ENCODE measurements at regions not wholly inside any gene's neighbourhood (a gene's known extent, or its start where the extent isn't known, plus 50 kb on each side); places are given as distances from the start of the nearest gene placed in this dataset.

DNA sequence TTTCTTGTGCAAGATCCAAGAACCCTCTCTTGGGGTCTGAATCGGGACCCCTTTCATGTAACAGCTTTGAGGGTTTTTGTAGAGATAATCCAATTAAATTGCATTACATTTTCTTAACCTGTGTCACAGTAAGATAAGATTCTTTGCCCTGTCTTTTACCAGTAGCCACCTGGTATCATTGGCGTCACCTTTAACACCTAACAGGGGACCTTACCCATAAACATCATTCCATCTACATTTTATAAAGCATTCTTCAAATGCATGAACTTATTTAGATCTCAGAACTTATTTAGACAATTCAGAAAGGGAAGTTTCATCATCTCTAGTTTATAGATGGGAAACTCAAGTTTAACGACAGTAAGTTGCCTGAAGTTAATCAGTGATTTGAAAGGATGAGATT is 106.4 kb upstream of the KLF6 start:
- no peak overlapping the region for H3K4me3 Mint-ChIP-seq
- H3K4me1 Mint-ChIP-seq: peaks cover 24% of the 10 kb centered on the region
- ATAC-seq (ENCODE audit: low read depth) (no peak), DNase-seq (no peak)
- no peak overlapping the region for H3K27ac Mint-ChIP-seq
- POLR2A ChIA-PET: interaction anchor here (1.0 kb wide), 1 partner anchor 106 kb away, joined by 3 read pairs; the partner anchor contains the start of gene KLF6
- no peaks in the 10 kb centered on the region for H3K36me3 Mint-ChIP-seq
- peaks cover 4% of the 10 kb centered on the region for H3K9me3 Mint-ChIP-seq
- H3K27me3 Mint-ChIP-seq: no peaks in the 10 kb centered on the region

DNA sequence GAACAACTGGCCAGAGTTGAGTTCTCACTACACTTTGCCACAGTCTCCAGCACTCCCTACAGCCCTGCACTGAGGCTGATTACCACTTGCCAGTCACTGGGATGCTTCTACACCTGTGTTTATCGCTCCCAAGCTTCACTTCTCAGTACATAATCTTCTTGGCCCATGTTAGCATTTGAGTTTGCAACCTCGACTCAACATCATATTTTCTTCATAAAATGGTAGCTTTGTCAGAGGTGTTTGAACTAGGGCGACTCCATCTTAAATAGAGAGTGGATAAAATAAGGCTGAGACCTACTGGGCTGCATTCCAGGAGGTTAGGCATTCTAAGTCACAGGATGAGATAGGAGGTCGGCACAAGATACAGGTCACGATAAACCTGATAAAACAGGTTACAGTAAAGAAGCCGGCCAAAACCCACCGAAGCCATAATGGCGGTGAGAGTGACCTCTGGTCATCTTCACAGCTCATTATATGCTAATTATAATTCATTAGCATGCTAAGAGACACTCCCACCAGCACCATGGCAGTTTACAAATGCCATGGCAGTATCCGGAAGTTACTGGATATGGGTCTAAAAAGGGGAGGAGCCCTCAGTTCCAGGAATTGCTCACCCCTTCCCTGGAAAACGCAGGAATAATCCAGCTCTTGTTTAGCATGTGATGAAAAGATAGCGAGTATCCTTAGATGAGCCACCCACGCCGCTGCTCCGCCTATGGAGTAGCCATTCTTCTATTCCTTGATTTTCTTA is 105.8 kb upstream of the KLF6 start:
- H3K9me3 Mint-ChIP-seq: peaks cover 4% of the 10 kb centered on the region
- no peaks in the 10 kb centered on the region for H3K27me3 Mint-ChIP-seq
- DNase-seq (no peak), ATAC-seq (ENCODE audit: low read depth) (no peak)
- POLR2A ChIA-PET: interaction anchor here (1.0 kb wide), 1 partner anchor 106 kb away, joined by 3 read pairs; the partner anchor contains the start of gene KLF6
- H3K4me3 Mint-ChIP-seq: no peak overlapping the region
- peaks cover 24% of the 10 kb centered on the region for H3K4me1 Mint-ChIP-seq
- H3K36me3 Mint-ChIP-seq: no peaks in the 10 kb centered on the region
- H3K27ac Mint-ChIP-seq: no peak overlapping the region

- Mint-ChIP-seq H3K27me3 (no peaks in the 10 kb centered on the region), H3K27ac (no peak overlapping the region), H3K4me1 (peaks cover 24% of the 10 kb centered on the region), H3K4me3 (no peak overlapping the region), H3K9me3 (peaks cover 4% of the 10 kb centered on the region), H3K36me3 (no peaks in the 10 kb centered on the region)
- POLR2A ChIA-PET: no interaction called here
- ATAC-seq (ENCODE audit: low read depth): no peak
- no peak for DNase-seq
Measured at GRCh38 chr10:3889961-3890522, 105.0 kb upstream of the KLF6 start.

DNA sequence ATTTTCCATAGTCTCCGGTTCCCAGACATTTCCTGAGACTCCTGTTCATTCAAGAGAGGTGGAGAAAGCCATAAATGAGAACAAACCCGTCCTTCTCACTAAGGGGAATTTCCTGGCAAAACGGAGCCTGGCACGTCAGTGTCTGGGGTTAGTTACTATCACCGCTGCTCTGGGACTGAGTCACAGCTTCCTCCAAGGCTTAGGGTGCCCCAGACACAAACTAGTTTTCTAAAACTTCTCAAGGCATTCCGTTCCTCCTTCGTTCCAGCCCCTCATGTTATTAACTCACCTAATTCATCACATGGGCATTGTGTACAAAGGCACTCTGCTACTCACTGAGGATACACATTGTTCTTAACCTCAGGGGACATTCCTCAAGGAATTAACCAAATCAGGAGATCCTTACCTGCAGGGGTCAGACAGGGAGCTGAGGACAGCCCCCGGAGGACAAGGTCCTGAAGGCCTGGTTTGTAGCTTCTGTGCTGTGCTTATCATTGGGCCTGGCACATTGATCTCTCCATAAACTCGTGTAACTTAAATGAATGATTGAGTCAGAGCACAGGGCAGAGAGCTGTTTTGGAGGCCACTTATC is 103.0 kb upstream of the KLF6 start:
- ATAC-seq (ENCODE audit: low read depth) (no peak), DNase-seq (no peak)
- H3K36me3 Mint-ChIP-seq: peaks cover 1% of the 10 kb centered on the region
- H3K4me1 Mint-ChIP-seq: peaks cover 17% of the 10 kb centered on the region
- H3K27ac Mint-ChIP-seq: no peak overlapping the region
- H3K27me3 Mint-ChIP-seq: peaks cover 4% of the 10 kb centered on the region
- H3K9me3 Mint-ChIP-seq: peaks cover 4% of the 10 kb centered on the region
- no peak overlapping the region for H3K4me3 Mint-ChIP-seq
- POLR2A ChIA-PET: interaction anchor here (0.6 kb wide), 1 partner anchor 23 kb away, joined by 6 read pairs; no protein-coding TSS in a partner anchor

DNA sequence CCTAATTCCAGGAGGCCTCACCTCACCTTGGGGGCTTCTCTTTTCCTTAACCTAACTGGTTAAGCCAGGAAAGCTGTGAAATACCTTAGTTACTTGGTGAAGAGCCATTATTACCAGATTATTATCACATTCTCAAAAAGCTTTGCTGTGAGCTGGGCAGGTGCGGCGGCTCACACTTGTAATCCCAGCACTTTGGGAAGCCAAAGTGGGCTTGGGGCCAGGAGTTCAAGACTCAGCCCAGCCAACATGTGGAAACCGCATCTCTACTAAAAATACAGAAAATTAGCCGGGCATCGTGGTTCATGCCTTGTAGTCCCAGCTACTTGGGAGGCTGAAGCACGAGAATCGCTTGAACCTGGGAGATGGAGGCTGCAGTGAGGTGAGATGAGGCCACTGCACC is 102.4 kb upstream of the KLF6 start:
- Mint-ChIP-seq H3K36me3 (peaks cover 4% of the 10 kb centered on the region), H3K27me3 (peaks cover 4% of the 10 kb centered on the region), H3K4me1 (peaks cover 13% of the 10 kb centered on the region), H3K4me3 (no peak overlapping the region), H3K9me3 (peaks cover 7% of the 10 kb centered on the region), H3K27ac (no peak overlapping the region)
- no peak for ATAC-seq (ENCODE audit: low read depth)
- DNase-seq: no peak
- POLR2A ChIA-PET: no interaction called here

- Mint-ChIP-seq H3K36me3 (peaks cover 9% of the 10 kb centered on the region), H3K4me3 (no peak overlapping the region), H3K9me3 (peaks cover 11% of the 10 kb centered on the region), H3K27me3 (peaks cover 4% of the 10 kb centered on the region), H3K27ac (no peak overlapping the region), H3K4me1 (peaks cover 8% of the 10 kb centered on the region)
- DNase-seq: no peak
- no peak for ATAC-seq (ENCODE audit: low read depth)
- POLR2A ChIA-PET: no interaction called here
Measured at GRCh38 chr10:3886641-3887251, 101.7 kb upstream of the KLF6 start.

GRCh38 chr10:3886191-3886590 is 101.2 kb upstream of the KLF6 start:
- no peak overlapping the region for H3K4me3 Mint-ChIP-seq
- H3K4me1 Mint-ChIP-seq: peaks cover 8% of the 10 kb centered on the region
- H3K27me3 Mint-ChIP-seq: peaks cover 4% of the 10 kb centered on the region
- H3K36me3 Mint-ChIP-seq: peaks cover 11% of the 10 kb centered on the region
- no peak for DNase-seq
- H3K27ac Mint-ChIP-seq: no peak overlapping the region
- ATAC-seq (ENCODE audit: low read depth): no peak
- peaks cover 10% of the 10 kb centered on the region for H3K9me3 Mint-ChIP-seq
- POLR2A ChIA-PET: no interaction called here

- POLR2A ChIA-PET: interaction anchor here (1.0 kb wide), 1 partner anchor 97 kb away, joined by 3 read pairs; the partner anchor contains the start of gene KLF6
Measured at GRCh38 chr10:3882855-3883254, 97.8 kb upstream of the KLF6 start.

DNA sequence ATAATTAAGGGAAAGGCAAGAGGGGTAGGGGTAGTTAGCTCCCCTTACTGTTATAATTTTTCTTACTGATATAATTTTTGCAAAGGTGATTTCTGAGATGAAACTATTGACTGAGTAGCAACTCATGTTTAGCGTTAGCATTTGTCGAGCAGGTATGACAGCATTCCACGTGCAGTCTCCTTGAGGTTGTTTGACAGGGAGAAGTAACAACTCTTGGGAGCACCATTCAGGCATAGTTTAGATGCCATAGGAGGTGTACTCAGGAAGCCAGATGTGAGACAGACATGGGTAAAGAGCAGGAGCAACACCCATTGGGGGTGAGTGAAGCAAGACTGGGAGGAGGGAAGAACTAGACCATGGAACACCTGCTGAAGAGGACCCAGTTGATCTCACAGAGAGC is 96.6 kb upstream of the KLF6 start:
- peaks cover 7% of the 10 kb centered on the region for H3K4me1 Mint-ChIP-seq
- ATAC-seq (ENCODE audit: low read depth) (no peak), DNase-seq (no peak)
- no peak overlapping the region for H3K27ac Mint-ChIP-seq
- peaks cover 9% of the 10 kb centered on the region for H3K9me3 Mint-ChIP-seq
- H3K4me3 Mint-ChIP-seq: no peak overlapping the region
- peaks cover 8% of the 10 kb centered on the region for H3K27me3 Mint-ChIP-seq
- peaks cover 11% of the 10 kb centered on the region for H3K36me3 Mint-ChIP-seq
- POLR2A ChIA-PET: no interaction called here

More at GRCh38 chr10:3882855-3883254, 97.8 kb upstream of the KLF6 start:
- H3K36me3 Mint-ChIP-seq: peaks cover 11% of the 10 kb centered on the region
- no peak overlapping the region for H3K4me3 Mint-ChIP-seq
- H3K27me3 Mint-ChIP-seq: peaks cover 8% of the 10 kb centered on the region
- DNase-seq (no peak), ATAC-seq (ENCODE audit: low read depth) (no peak)
- no peak overlapping the region for H3K27ac Mint-ChIP-seq
- peaks cover 4% of the 10 kb centered on the region for H3K4me1 Mint-ChIP-seq
- peaks cover 9% of the 10 kb centered on the region for H3K9me3 Mint-ChIP-seq

GRCh38 chr10:3879073-3879472 is 94.1 kb upstream of the KLF6 start:
- Mint-ChIP-seq H3K36me3 (peaks cover 11% of the 10 kb centered on the region), H3K4me3 (no peak overlapping the region), H3K27ac (no peak overlapping the region), H3K9me3 (peaks cover 9% of the 10 kb centered on the region), H3K4me1 (peaks cover 22% of the 10 kb centered on the region), H3K27me3 (peaks cover 4% of the 10 kb centered on the region)
- DNase-seq: no peak
- POLR2A ChIA-PET: no interaction called here
- no peak for ATAC-seq (ENCODE audit: low read depth)

- Mint-ChIP-seq H3K4me1 (peaks cover 29% of the 10 kb centered on the region), H3K27ac (no peak overlapping the region), H3K36me3 (peaks cover 7% of the 10 kb centered on the region), H3K9me3 (peaks cover 6% of the 10 kb centered on the region), H3K4me3 (no peak overlapping the region), H3K27me3 (peaks cover 4% of the 10 kb centered on the region)
- POLR2A ChIA-PET: no interaction called here
- ATAC-seq (ENCODE audit: low read depth) (no peak), DNase-seq (no peak)
Measured at GRCh38 chr10:3877211-3878000, 92.4 kb upstream of the KLF6 start.

- POLR2A ChIA-PET: interaction anchor here (0.7 to 2.4 kb wide), 4 partner anchors 73 to 94 kb away, joined by 3 to 24 read pairs (median 4); partner anchors contain the start of gene KLF6
- Mint-ChIP-seq H3K4me3 (peak overlapping the region; percentile 67), H3K27ac (peak overlapping the region; percentile 91), H3K36me3 (no peaks in the 10 kb centered on the region), H3K27me3 (peaks cover 4% of the 10 kb centered on the region), H3K4me1 (peaks cover 35% of the 10 kb centered on the region), H3K9me3 (no peaks in the 10 kb centered on the region)
- no peak for DNase-seq
- ATAC-seq (ENCODE audit: low read depth): no peak
Measured at GRCh38 chr10:3876350-3876962, 91.4 kb upstream of the KLF6 start.
